Kidney tubule cell (primary cell): ENCODE measurements at regions not wholly inside any gene's neighbourhood (a gene's known extent, or its start where the extent isn't known, plus 50 kb on each side); places are given as distances from the start of the nearest gene placed in this dataset.
A peak's percentile ranks its signal among the peaks of the same experiment; 100 is the strongest.
"Not testable (repeated sequence)": the region's sequence is repeated elsewhere in the genome, so short reads cannot be mapped to it uniquely, and the experiment has no call there.

ENCODE experiments used
- DNase-seq: peaks from one replicate; pipeline ENCODE4 v3.0.0-alpha.2; 2018; ENCODE audit warnings: low spot score

- peak; percentile 48 for DNase-seq
Measured at GRCh38 chr15:84094720-84095119, 140.9 kb upstream of the GOLGA6L4 start.

- DNase-seq, result not testable (repeated sequence)
Measured at GRCh38 chr15:84097053-84097452, 138.5 kb upstream of the GOLGA6L4 start.

- DNase-seq, result no peak
Measured at GRCh38 chr15:84098604-84099003, 137.0 kb upstream of the GOLGA6L4 start.

- DNase-seq, result peak; percentile 55
Measured at GRCh38 chr15:84099181-84099580, 136.4 kb upstream of the GOLGA6L4 start.

GRCh38 chr15:84103345-84103744 is 132.2 kb upstream of the GOLGA6L4 start:
- DNase-seq, result no peak

GRCh38 chr15:84104853-84105252 is 130.7 kb upstream of the GOLGA6L4 start:
- no peak for DNase-seq

- DNase-seq, result no peak
Measured at GRCh38 chr15:84108728-84109127, 126.8 kb upstream of the GOLGA6L4 start.

- no peak for DNase-seq
Measured at GRCh38 chr15:84111575-84111974, 124.0 kb upstream of the GOLGA6L4 start.

- no peak for DNase-seq
Measured at GRCh38 chr15:84112025-84112424, 123.5 kb upstream of the GOLGA6L4 start.

GRCh38 chr15:84113919-84114318 is 121.7 kb upstream of the GOLGA6L4 start:
- DNase-seq, result no peak

- DNase-seq, result not testable (repeated sequence)
Measured at GRCh38 chr15:84114680-84115079, 120.9 kb upstream of the GOLGA6L4 start.

GRCh38 chr15:84119351-84119750 is 116.2 kb upstream of the GOLGA6L4 start:
- not testable (repeated sequence) for DNase-seq

GRCh38 chr15:84120903-84121302 is 114.7 kb upstream of the GOLGA6L4 start:
- DNase-seq, result not testable (repeated sequence)

- DNase-seq, result not testable (repeated sequence)
Measured at GRCh38 chr15:84128706-84129105, 106.9 kb upstream of the GOLGA6L4 start.

- DNase-seq, result peak; percentile 9
Measured at GRCh38 chr15:84130098-84130831, 105.3 kb upstream of the GOLGA6L4 start.

- not testable (repeated sequence) for DNase-seq
Measured at GRCh38 chr15:84135931-84136456, 99.6 kb upstream of the GOLGA6L4 start.

- DNase-seq, result peak; percentile 69
Measured at GRCh38 chr15:84142888-84143337, 92.7 kb upstream of the GOLGA6L4 start.

- no peak for DNase-seq
Measured at GRCh38 chr15:84143753-84144314, 91.7 kb upstream of the GOLGA6L4 start.

- DNase-seq, result not testable (repeated sequence)
Measured at GRCh38 chr15:84144946-84145345, 90.6 kb upstream of the GOLGA6L4 start.

GRCh38 chr15:84146299-84146698 is 89.3 kb upstream of the GOLGA6L4 start:
- DNase-seq, result not testable (repeated sequence)

GRCh38 chr15:84147307-84147706 is 88.3 kb upstream of the GOLGA6L4 start:
- DNase-seq, result not testable (repeated sequence)

- DNase-seq, result no peak
Measured at GRCh38 chr15:84151205-84151931, 84.2 kb upstream of the GOLGA6L4 start.
